Stimulated activated naive B cell treated with anti-CD40 and anti-IgM and Interleukin-4, amounts not matched to agents 10 μg/mL and 1 μg/mL and 100 μg/mL, for 72 hours (primary cell): ENCODE measurements at regions not wholly inside any gene's neighbourhood (a gene's known extent, or its start where the extent isn't known, plus 50 kb on each side); places are given as distances from the start of the nearest gene placed in this dataset.
"Not testable (repeated sequence)": the region's sequence is repeated elsewhere in the genome, so short reads cannot be mapped to it uniquely, and the experiment has no call there.

Experiments used
- ATAC-seq, 2 donors: fragments of 150-1000 bp; cut with Tn5 transposase; replicated peaks; 2 replicates each; pipeline ENCODE4 v1.10.0; 2021; ENCODE audit warnings: moderate library complexity in 1 of 2
- DNase-seq: peaks from one replicate; pipeline ENCODE4 v3.0.0; 2021
- H3K27ac Mint-ChIP-seq: one replicate; pipeline ENCODE4 v1.8.0; 2022; ENCODE audit warnings: mild to moderate bottlenecking, mixed read lengths
- H3K27me3 Mint-ChIP-seq, 2 donors: one replicate each; pipeline ENCODE4 v1.8.0; 2022; ENCODE audit warnings: mixed read lengths in 2 of 2
- H3K36me3 Mint-ChIP-seq, 2 donors: one replicate each; pipeline ENCODE4 v1.8.0; 2022; ENCODE audit warnings: mixed read lengths in 2 of 2, mild to moderate bottlenecking in 1 of 2
- H3K4me1 Mint-ChIP-seq, 2 donors: one replicate each; pipeline ENCODE4 v1.8.0; 2022; ENCODE audit warnings: mixed read lengths in 2 of 2, mild to moderate bottlenecking in 1 of 2
- H3K4me3 Mint-ChIP-seq, 2 donors: one replicate each; pipeline ENCODE4 v1.8.0; 2022; ENCODE audit warnings: mild to moderate bottlenecking in 2 of 2, mixed read lengths in 2 of 2, moderate library complexity in 1 of 2
- H3K9me3 Mint-ChIP-seq, 2 donors: one replicate each; pipeline ENCODE4 v1.8.0; 2022; ENCODE audit warnings: mixed read lengths in 2 of 2, mild to moderate bottlenecking in 1 of 2

GRCh38 chr7:149568218-149568617 is 70.6 kb upstream of the ZNF746 start:
- Mint-ChIP-seq H3K4me3 (no peak overlapping the region), H3K9me3 (peaks cover 23 to 25% of the 10 kb centered on the region in 2 donors)

GRCh38 chr7:149566103-149566502 is 68.5 kb upstream of the ZNF746 start:
- Mint-ChIP-seq H3K36me3 (peaks cover 66 to 75% of the 10 kb centered on the region in 2 donors), H3K9me3 (peaks cover 17 to 18% of the 10 kb centered on the region in 2 donors), H3K27me3 (no peaks in the 10 kb centered on the region), H3K27ac (no peak overlapping the region), H3K4me1 (peaks cover 7 to 9% of the 10 kb centered on the region in 2 donors), H3K4me3 (no peak overlapping the region)
- ATAC-seq (no peak), DNase-seq (no peak)

More at GRCh38 chr7:149568218-149568617, 70.6 kb upstream of the ZNF746 start:
- Mint-ChIP-seq H3K36me3 (peaks cover 78 to 83% of the 10 kb centered on the region in 2 donors), H3K27ac (no peak overlapping the region), H3K27me3 (no peaks in the 10 kb centered on the region), H3K4me1 (peaks cover 4 to 9% of the 10 kb centered on the region in 2 donors)
- ATAC-seq (no peak), DNase-seq (no peak)

- Mint-ChIP-seq H3K27me3 (no peaks in the 10 kb centered on the region), H3K4me3 (no peak overlapping the region), H3K9me3 (peaks cover 12 to 14% of the 10 kb centered on the region in 2 donors), H3K36me3 (peaks cover 63 to 73% of the 10 kb centered on the region in 2 donors), H3K27ac (no peak overlapping the region), H3K4me1 (peaks cover 7 to 9% of the 10 kb centered on the region in 2 donors)
- no peak for DNase-seq
- no peak for ATAC-seq
Measured at GRCh38 chr7:149565096-149565382, 67.4 kb upstream of the ZNF746 start.

DNA sequence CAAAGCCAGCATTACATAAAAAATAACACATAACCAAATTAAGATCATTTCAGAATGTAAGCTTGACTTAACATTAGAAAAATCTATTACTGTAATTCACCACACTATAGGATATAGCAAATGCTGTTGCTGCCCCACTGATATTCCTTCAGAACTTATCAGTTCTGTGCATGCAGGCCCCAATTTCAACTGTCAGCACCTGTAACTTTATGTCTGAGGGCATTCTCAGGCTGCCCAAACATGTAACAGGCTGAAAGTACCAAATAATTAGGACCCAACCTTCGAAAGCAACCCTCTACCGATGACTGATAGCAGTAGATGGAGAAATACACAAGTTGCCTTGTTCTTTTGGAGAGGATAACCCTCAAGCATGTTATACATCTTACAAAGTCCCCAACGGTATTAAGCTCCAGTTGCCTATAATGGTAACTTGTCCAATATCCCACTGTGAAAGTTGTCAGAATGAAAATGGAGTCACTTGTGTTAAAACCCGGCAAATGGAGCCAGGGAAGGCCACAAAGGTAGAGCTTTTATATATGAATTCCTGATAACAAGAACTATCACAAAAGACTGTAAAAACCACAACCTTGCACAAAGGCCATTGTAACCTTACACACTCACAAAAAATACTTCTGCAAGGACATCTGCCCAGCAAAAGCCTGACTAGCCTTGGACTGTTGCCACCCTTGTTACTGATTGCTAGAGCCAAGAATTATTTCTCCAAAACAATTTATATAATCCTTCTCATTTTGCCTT is 66.9 kb upstream of the ZNF746 start:
- DNase-seq (no peak), ATAC-seq (no peak)
- Mint-ChIP-seq H3K27me3 (no peaks in the 10 kb centered on the region), H3K9me3 (peaks cover 8% of the 10 kb centered on the region in 2 donors), H3K4me1 (peaks cover 4 to 9% of the 10 kb centered on the region in 2 donors), H3K27ac (no peak overlapping the region), H3K4me3 (no peak overlapping the region), H3K36me3 (peaks cover 60 to 70% of the 10 kb centered on the region in 2 donors)

DNA sequence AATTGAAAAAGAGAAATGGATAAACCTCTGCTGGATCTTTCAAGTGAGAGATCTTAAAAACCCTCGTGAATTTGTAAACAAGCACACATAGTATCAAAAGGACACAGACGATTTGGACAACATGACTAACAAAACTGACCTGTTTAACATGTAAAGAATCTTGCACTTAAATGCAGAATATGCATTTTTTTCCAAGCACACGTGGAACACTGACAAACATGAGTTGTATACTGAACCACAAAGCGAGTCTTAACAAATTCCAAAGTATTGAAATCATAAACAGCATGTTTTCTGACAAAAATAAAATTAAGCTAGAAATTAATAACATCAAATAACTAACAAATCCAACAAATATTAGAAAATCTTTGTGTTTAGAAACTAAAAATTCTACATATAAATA is 65.0 kb upstream of the ZNF746 start:
- DNase-seq (no peak), ATAC-seq (no peak)
- peaks cover 61 to 73% of the 10 kb centered on the region in 2 donors for H3K36me3 Mint-ChIP-seq
- H3K4me1 Mint-ChIP-seq: peaks cover 4 to 9% of the 10 kb centered on the region in 2 donors
- H3K4me3 Mint-ChIP-seq: no peak overlapping the region
- no peak overlapping the region for H3K27ac Mint-ChIP-seq
- peaks cover 5% of the 10 kb centered on the region in 2 donors for H3K9me3 Mint-ChIP-seq
- H3K27me3 Mint-ChIP-seq: no peaks in the 10 kb centered on the region

- ATAC-seq (no peak), DNase-seq (no peak)
- Mint-ChIP-seq H3K4me1 (peaks cover 0 to 9% of the 10 kb centered on the region in 2 donors), H3K27ac (peak overlapping the region; percentile 2), H3K36me3 (peaks cover 58 to 72% of the 10 kb centered on the region in 2 donors), H3K9me3 (peaks cover 3 to 5% of the 10 kb centered on the region in 2 donors), H3K27me3 (no peaks in the 10 kb centered on the region), H3K4me3 (no peak overlapping the region)
Measured at GRCh38 chr7:149561072-149561471, 63.5 kb upstream of the ZNF746 start.

DNA sequence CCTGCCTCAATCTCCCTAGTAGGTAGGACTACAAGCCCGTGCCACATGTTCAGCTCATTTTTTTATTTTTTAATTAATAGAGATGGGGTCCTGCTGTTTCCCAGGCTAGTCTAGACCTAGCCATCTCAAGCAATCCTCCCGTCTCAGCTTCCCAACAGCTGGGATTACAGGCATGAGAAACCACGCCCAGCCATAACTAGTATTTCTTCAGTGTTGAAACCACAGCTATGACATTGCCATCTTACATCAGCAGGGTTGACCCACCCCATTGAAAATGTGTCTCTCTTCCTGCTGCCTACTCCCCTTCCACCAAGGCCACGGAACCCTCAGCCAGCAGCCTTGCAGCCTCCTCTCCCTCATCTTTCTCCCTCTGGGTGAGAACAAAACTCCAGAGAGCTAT is 62.1 kb upstream of the ZNF746 start:
- Mint-ChIP-seq H3K36me3 (peaks cover 50 to 62% of the 10 kb centered on the region in 2 donors), H3K4me3 (no peak overlapping the region), H3K9me3 (no peaks in the 10 kb centered on the region), H3K27ac (no peak overlapping the region), H3K27me3 (no peaks in the 10 kb centered on the region), H3K4me1 (peaks cover 0 to 8% of the 10 kb centered on the region in 2 donors)
- DNase-seq: no peak
- ATAC-seq: no peak

DNA sequence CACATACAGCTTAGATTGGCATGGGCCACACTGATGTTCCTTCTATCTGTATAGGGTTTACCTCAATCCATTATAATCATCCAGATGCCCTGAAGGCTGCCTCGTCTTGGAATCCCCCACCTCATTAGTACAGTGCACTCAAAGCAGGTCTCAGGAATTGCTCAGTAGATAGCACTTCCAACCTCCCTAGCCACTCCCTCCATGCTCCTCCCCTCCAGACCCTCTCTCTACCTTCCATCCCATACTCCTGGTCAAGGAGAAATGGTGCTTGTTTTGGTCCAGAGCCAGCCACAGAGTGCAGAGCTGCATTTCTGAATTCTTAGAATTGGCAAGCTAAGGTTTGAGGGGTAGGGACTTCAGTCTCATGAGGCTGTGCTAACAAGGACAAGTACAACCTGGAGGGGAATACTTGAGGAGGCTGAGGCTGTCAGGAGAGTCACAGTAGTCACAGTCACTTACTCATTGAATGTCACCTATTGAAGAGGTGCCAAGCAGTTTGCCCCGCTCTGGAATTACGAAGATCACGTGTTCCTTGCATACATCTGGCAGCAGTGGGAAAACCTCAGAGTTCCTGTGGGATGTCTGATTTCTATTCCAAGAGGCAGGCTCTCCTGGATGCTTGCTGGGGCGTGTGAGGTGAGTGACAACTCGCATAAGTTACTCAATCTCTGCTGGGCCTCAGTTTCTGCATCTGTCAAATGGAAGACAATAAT is 60.7 kb upstream of the ZNF746 start:
- H3K36me3 Mint-ChIP-seq: peaks cover 45 to 58% of the 10 kb centered on the region in 2 donors
- H3K27ac Mint-ChIP-seq: no peak overlapping the region
- no peaks in the 10 kb centered on the region for H3K27me3 Mint-ChIP-seq
- DNase-seq (no peak), ATAC-seq (no peak)
- no peaks in the 10 kb centered on the region for H3K9me3 Mint-ChIP-seq
- H3K4me1 Mint-ChIP-seq: peaks cover 0 to 8% of the 10 kb centered on the region in 2 donors
- H3K4me3 Mint-ChIP-seq: no peak overlapping the region

DNA sequence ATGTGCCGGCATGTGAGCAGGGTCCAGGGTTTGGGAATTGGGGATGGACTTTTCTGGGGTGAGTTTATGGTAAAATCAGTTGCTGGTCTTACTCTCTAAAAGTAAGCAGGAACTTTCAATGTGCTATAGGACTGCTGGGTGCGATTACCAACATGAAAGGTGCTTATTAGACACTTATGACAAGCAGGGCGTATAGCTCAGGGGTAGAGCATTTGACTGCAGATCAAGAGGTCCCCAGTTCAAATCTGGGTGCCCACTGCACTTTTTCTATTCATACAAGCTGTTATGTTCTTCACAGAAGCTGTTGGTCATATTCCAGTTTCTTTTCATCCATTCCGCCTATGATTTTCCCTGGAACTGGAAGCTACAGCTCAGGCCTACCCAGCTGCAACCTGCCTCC is 58.9 kb upstream of the ZNF746 start:
- Mint-ChIP-seq H3K4me1 (peaks cover 0 to 11% of the 10 kb centered on the region in 2 donors), H3K36me3 (peaks cover 58 to 71% of the 10 kb centered on the region in 2 donors), H3K27ac (peak overlapping the region; percentile 84)
- not testable (repeated sequence) for H3K9me3 Mint-ChIP-seq, H3K4me3 Mint-ChIP-seq, H3K27me3 Mint-ChIP-seq, ATAC-seq, DNase-seq

DNA sequence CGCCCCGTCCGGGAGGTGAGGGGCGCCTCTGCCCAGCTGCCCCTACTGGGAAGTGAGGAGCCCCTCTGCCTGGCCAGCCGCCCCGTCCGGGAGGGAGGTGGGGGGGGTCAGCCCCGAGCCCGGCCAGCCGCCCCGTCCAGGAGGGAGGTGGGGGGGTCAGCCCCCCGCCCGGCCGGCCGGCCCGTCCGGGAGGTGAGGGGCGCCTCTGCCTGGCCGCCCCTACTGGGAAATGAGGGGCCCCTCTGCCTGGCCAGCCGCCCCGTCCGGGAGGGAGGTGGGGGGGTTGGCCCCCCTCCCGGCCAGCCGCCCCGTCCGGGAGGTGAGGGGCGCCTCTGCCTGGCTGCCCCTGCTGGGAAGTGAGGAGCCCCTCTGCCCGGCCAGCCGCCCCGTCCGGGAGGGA is 57.2 kb upstream of the ZNF746 start:
- H3K4me3 Mint-ChIP-seq, H3K27me3 Mint-ChIP-seq, ATAC-seq, DNase-seq, H3K4me1 Mint-ChIP-seq, H3K9me3 Mint-ChIP-seq, H3K27ac Mint-ChIP-seq: not testable (repeated sequence)
- H3K36me3 Mint-ChIP-seq: peaks cover 57 to 70% of the 10 kb centered on the region in 2 donors

- H3K36me3 Mint-ChIP-seq: peaks cover 57 to 72% of the 10 kb centered on the region in 2 donors
- not testable (repeated sequence) for H3K27ac Mint-ChIP-seq, ATAC-seq, H3K9me3 Mint-ChIP-seq, H3K27me3 Mint-ChIP-seq, DNase-seq, H3K4me3 Mint-ChIP-seq, H3K4me1 Mint-ChIP-seq
Measured at GRCh38 chr7:149553991-149554390, 56.4 kb upstream of the ZNF746 start.

GRCh38 chr7:149552799-149553198 is 55.2 kb upstream of the ZNF746 start:
- no peak overlapping the region for H3K4me3 Mint-ChIP-seq
- no peak for DNase-seq
- no peaks in the 10 kb centered on the region for H3K27me3 Mint-ChIP-seq
- no peak for ATAC-seq
- peaks cover 59 to 73% of the 10 kb centered on the region in 2 donors for H3K36me3 Mint-ChIP-seq
- H3K9me3 Mint-ChIP-seq: no peaks in the 10 kb centered on the region
- H3K4me1 Mint-ChIP-seq: peaks cover 0 to 6% of the 10 kb centered on the region in 2 donors
- no peak overlapping the region for H3K27ac Mint-ChIP-seq
